ENCODE measurements at regions not wholly inside any gene's neighbourhood (a gene's known extent, or its start where the extent isn't known, plus 50 kb on each side); places are given as distances from the start of the nearest gene placed in this dataset.

- Mint-ChIP-seq H3K27ac (no peak overlapping the region), H3K36me3 (no peaks in the 10 kb centered on the region), H3K4me3 (no peak overlapping the region), H3K4me1 (no peaks in the 10 kb centered on the region), H3K9me3 (peaks cover 1 to 12% (median 5%) of the 10 kb centered on the region in 7 donors), H3K27me3 (ENCODE audit: low read depth in 3 of 3) (peaks cover 0 to 4% (median 1%) of the 10 kb centered on the region in 3 donors)
- intact Hi-C loops (cut with micrococcal nuclease), result no loop called here
- Histone ChIP-seq H3K4me2 (replicated peaks; ENCODE audit: extremely low read depth, low read length, poor library complexity, severe bottlenecking) (no peak overlapping the region), H3K27me3 (ENCODE audit: control insufficient read depth in 2 of 2, insufficient read depth in 2 of 2, low read length in 2 of 2) (no peaks in the 10 kb centered on the region), H3K4me1 (ENCODE audit: control insufficient read depth in 1 of 2, insufficient read depth in 2 of 2, low read length in 2 of 2) (no peaks in the 10 kb centered on the region), H3K36me3 (replicated peaks in 1 of 2; ENCODE audit: control insufficient read depth in 1 of 2, insufficient read depth in 2 of 2, low read length in 2 of 2) (no peaks in the 10 kb centered on the region), H4K20me1 (ENCODE audit: insufficient read depth, low read length) (no peaks in the 10 kb centered on the region), H3K4me3 (replicated peaks in 1 of 3; ENCODE audit: low read depth in 2 of 3, low read length in 3 of 3) (no peak overlapping the region), H3K9ac (ENCODE audit: insufficient read depth, low read length, poor library complexity, severe bottlenecking) (no peak overlapping the region), H3K9me3 (replicated peaks in 1 of 2; ENCODE audit: control insufficient read depth in 1 of 2, insufficient read depth in 1 of 2, low read length in 2 of 2) (peaks cover 0 to 5% of the 10 kb centered on the region in 2 donors), H3K79me2 (ENCODE audit: insufficient read depth, low read length) (no peaks in the 10 kb centered on the region), H2AFZ (ENCODE audit: insufficient read depth, low read depth, low read length, poor library complexity, severe bottlenecking) (no peak overlapping the region), H3K27ac (ENCODE audit: low read depth in 1 of 2, low read length in 2 of 2) (no peak overlapping the region)
- WGBS (ENCODE audit: insufficient coverage), result 78% methylated on average over 6 of the region's 9 CpGs
- no peak for DNase-seq
- TF ChIP-seq CTCF (IDR thresholded peaks at IDR 0.05), result no peak
Measured at GRCh38 chr12:115094163-115094816, 410.3 kb upstream of the TBX3 start.

- Histone ChIP-seq H3K27ac (ENCODE audit: low read depth in 1 of 2, low read length in 2 of 2) (no peak overlapping the region), H2AFZ (ENCODE audit: insufficient read depth, low read depth, low read length, poor library complexity, severe bottlenecking) (no peak overlapping the region), H3K27me3 (ENCODE audit: control insufficient read depth in 2 of 2, insufficient read depth in 2 of 2, low read length in 2 of 2) (no peaks in the 10 kb centered on the region), H4K20me1 (ENCODE audit: insufficient read depth, low read length) (no peaks in the 10 kb centered on the region), H3K4me3 (replicated peaks in 1 of 3; ENCODE audit: low read depth in 2 of 3, low read length in 3 of 3) (no peak overlapping the region), H3K4me1 (ENCODE audit: control insufficient read depth in 1 of 2, insufficient read depth in 2 of 2, low read length in 2 of 2) (no peaks in the 10 kb centered on the region), H3K9me3 (replicated peaks in 1 of 2; ENCODE audit: control insufficient read depth in 1 of 2, insufficient read depth in 1 of 2, low read length in 2 of 2) (peaks cover 0 to 5% of the 10 kb centered on the region in 2 donors), H3K36me3 (replicated peaks in 1 of 2; ENCODE audit: control insufficient read depth in 1 of 2, insufficient read depth in 2 of 2, low read length in 2 of 2) (no peaks in the 10 kb centered on the region), H3K9ac (ENCODE audit: insufficient read depth, low read length, poor library complexity, severe bottlenecking) (no peak overlapping the region), H3K79me2 (ENCODE audit: insufficient read depth, low read length) (no peaks in the 10 kb centered on the region), H3K4me2 (replicated peaks; ENCODE audit: extremely low read depth, low read length, poor library complexity, severe bottlenecking) (no peak overlapping the region)
- Mint-ChIP-seq H3K27me3 (ENCODE audit: low read depth in 3 of 3) (peaks cover 0 to 4% (median 1%) of the 10 kb centered on the region in 3 donors), H3K27ac (no peak overlapping the region), H3K36me3 (no peaks in the 10 kb centered on the region), H3K9me3 (peaks cover 0 to 11% (median 5%) of the 10 kb centered on the region in 7 donors), H3K4me1 (no peaks in the 10 kb centered on the region), H3K4me3 (no peak overlapping the region)
- intact Hi-C loops (cut with micrococcal nuclease), result no loop called here
- no peak for DNase-seq
- no peak for TF ChIP-seq CTCF (IDR thresholded peaks at IDR 0.05)
- 86% methylated on average over 1 of the region's 1 CpG for WGBS (ENCODE audit: insufficient coverage)
Measured at GRCh38 chr12:115093261-115093660, 409.3 kb upstream of the TBX3 start.
